ENCODE measurements at regions not wholly inside any gene's neighbourhood (a gene's known extent, or its start where the extent isn't known, plus 50 kb on each side); places are given as distances from the start of the nearest gene placed in this dataset.

DNA sequence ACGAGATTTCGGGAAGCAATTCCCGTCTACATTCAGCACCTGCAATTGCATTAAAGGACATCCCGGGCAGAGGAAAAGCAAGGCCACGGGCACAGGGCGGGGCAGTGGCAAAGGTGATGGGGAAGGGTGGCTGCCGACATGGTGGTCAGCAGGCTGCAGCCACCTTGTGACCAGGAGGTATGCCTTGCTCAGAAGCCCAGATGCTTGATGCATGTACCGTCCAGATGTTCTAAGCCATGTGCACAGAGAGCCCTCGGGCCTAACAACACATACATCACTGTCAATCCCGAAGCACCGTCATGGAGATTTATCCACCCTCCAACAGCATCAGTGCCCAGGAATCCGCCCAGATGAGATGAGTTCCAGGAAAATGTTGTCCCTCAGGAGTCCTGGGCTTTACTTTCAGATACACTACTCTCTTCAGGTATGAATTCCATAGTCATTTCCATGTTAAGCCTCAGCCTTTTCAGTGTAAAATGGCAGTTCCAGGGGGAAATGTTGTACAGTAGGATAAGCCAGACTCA is 77.8 kb upstream of the FRMD1 start:
- no CpG with 5 or more reads among the region's 12 CpGs for WGBS (ENCODE audit: extremely low coverage, insufficient coverage, low lambda C conversion rate)

DNA sequence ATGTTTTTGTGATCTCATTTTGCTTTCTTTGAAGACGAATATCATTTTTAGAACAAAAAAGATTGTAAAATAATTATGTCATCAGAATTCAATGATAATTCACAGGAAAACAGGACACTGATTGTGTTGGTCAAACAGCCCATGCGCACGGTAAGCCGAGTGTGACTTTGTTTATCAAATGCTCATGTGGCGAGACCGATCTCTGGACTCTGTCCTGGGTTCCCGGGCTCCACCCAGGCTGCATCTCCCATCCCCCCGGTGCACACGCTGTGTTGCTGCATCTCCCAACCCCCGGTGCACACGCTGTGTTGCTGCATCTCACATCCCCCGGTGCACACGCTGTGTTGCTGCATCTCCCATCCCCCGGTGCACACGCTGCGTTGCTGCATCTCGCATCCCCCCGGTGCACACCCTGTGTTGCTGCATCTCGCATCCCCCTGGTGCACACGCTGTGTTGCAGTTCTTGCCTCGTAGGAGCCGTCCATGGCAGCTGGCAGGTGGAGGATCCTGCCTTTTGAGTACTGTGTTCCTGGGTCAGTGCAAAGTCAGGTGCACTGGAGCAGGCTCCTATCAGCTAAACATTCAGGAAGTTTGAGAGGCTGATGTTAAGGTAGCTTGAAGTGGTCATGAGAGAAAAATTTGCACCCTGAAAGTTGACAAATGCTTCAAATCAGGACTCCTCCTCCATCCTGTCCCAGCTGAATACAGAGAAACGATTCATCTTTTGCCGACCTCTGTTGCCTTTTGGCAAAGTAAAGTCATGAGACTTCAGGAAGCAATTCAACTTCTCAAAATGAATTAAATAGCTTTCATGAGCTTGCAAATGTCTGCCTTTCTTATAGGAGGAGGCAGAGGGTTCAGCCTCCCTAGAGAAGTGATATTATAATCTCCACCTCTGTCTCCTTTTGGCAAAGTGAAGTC is 77.1 kb upstream of the FRMD1 start:
- Histone ChIP-seq H3K9ac (ENCODE audit: low read length) (no peak overlapping the region), H3K4me3 (ENCODE audit: low read length) (no peak overlapping the region), H3K4me2 (ENCODE audit: low read length) (no peak overlapping the region), H3K18ac (ENCODE audit: low read length) (no peak overlapping the region), H3K4ac (ENCODE audit: low read depth, low read length) (no peak overlapping the region), H3K56ac (ENCODE audit: low read length) (no peak overlapping the region), H4K5ac (ENCODE audit: low read length) (no peak overlapping the region), H2BK5ac (ENCODE audit: low read length) (no peak overlapping the region), H3K27me3 (ENCODE audit: insufficient read depth, low read length, poor library complexity) (no peaks in the 10 kb centered on the region), H4K8ac (ENCODE audit: low read depth, low read length) (no peak overlapping the region), H3K79me2 (ENCODE audit: control insufficient read depth, insufficient read depth, low read length) (no peaks in the 10 kb centered on the region), H3K4me1 (ENCODE audit: control insufficient read depth, low read depth, low read length) (peaks cover 2% of the 10 kb centered on the region), H2BK15ac (replicated peaks; ENCODE audit: low read depth) (no peak overlapping the region), H3K23ac (ENCODE audit: low read length) (no peak overlapping the region), H3K27ac (ENCODE audit: low read depth, low read length) (no peak overlapping the region), H3K79me1 (ENCODE audit: low read length) (no peaks in the 10 kb centered on the region), H2AK5ac (ENCODE audit: low read length) (no peak overlapping the region), H2BK120ac (ENCODE audit: low read depth, low read length) (no peak overlapping the region), H3K36me3 (ENCODE audit: control insufficient read depth, insufficient read depth, low read length) (no peaks in the 10 kb centered on the region)
- no peak for DNase-seq
- no CpG with 5 or more reads among the region's 24 CpGs for WGBS (ENCODE audit: extremely low coverage, insufficient coverage, low lambda C conversion rate)

More for the DNA sequence above, 77.8 kb upstream of the FRMD1 start:
- Histone ChIP-seq H2AK5ac (ENCODE audit: low read length) (no peak overlapping the region), H3K79me1 (ENCODE audit: low read length) (no peaks in the 10 kb centered on the region), H2BK120ac (ENCODE audit: low read depth, low read length) (no peak overlapping the region), H3K79me2 (ENCODE audit: control insufficient read depth, insufficient read depth, low read length) (no peaks in the 10 kb centered on the region), H3K36me3 (ENCODE audit: control insufficient read depth, insufficient read depth, low read length) (no peaks in the 10 kb centered on the region), H3K9ac (ENCODE audit: low read length) (no peak overlapping the region), H4K5ac (ENCODE audit: low read length) (no peak overlapping the region), H3K56ac (ENCODE audit: low read length) (no peak overlapping the region), H3K27me3 (ENCODE audit: insufficient read depth, low read length, poor library complexity) (no peaks in the 10 kb centered on the region), H3K4ac (ENCODE audit: low read depth, low read length) (no peak overlapping the region), H4K8ac (ENCODE audit: low read depth, low read length) (no peak overlapping the region), H3K27ac (ENCODE audit: low read depth, low read length) (no peak overlapping the region), H3K4me2 (ENCODE audit: low read length) (no peak overlapping the region), H3K23ac (ENCODE audit: low read length) (no peak overlapping the region), H3K18ac (ENCODE audit: low read length) (no peak overlapping the region), H3K4me3 (ENCODE audit: low read length) (no peak overlapping the region), H2BK5ac (ENCODE audit: low read length) (no peak overlapping the region), H3K4me1 (ENCODE audit: control insufficient read depth, low read depth, low read length) (peaks cover 2% of the 10 kb centered on the region), H2BK15ac (replicated peaks; ENCODE audit: low read depth) (no peak overlapping the region)
- DNase-seq = no peak

DNA sequence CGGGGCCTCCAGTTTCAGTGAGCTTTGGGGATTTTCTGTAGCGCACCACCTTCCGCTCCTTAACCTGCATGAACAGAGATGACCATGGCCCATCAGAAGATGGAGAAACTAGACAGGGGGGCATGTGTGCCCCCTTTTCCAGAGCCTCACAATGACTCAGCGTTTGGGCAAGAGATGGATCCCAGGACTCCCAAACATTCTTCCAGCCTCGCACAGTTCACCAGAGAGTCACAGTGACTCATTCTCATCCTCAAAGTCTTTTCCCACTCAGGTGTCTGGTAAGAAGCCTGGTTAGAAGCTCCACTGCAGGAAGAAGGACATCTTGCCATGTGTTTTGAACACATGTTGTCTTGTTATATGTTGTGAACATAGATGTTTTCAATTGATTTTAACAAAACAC is 76.2 kb upstream of the FRMD1 start:
- Histone ChIP-seq H3K27ac (ENCODE audit: low read depth, low read length) (no peak overlapping the region), H3K18ac (ENCODE audit: low read length) (no peak overlapping the region), H3K27me3 (ENCODE audit: insufficient read depth, low read length, poor library complexity) (no peaks in the 10 kb centered on the region), H3K23ac (ENCODE audit: low read length) (no peak overlapping the region), H4K5ac (ENCODE audit: low read length) (no peak overlapping the region), H3K79me1 (ENCODE audit: low read length) (no peaks in the 10 kb centered on the region), H2BK5ac (ENCODE audit: low read length) (no peak overlapping the region), H2AK5ac (ENCODE audit: low read length) (no peak overlapping the region), H2BK15ac (replicated peaks; ENCODE audit: low read depth) (no peak overlapping the region), H3K4me2 (ENCODE audit: low read length) (no peak overlapping the region), H4K8ac (ENCODE audit: low read depth, low read length) (no peak overlapping the region), H3K36me3 (ENCODE audit: control insufficient read depth, insufficient read depth, low read length) (no peaks in the 10 kb centered on the region), H3K4me3 (ENCODE audit: low read length) (no peak overlapping the region), H3K56ac (ENCODE audit: low read length) (no peak overlapping the region), H3K79me2 (ENCODE audit: control insufficient read depth, insufficient read depth, low read length) (no peaks in the 10 kb centered on the region), H3K9ac (ENCODE audit: low read length) (no peak overlapping the region), H3K4me1 (ENCODE audit: control insufficient read depth, low read depth, low read length) (peaks cover 2% of the 10 kb centered on the region), H3K4ac (ENCODE audit: low read depth, low read length) (no peak overlapping the region), H2BK120ac (ENCODE audit: low read depth, low read length) (no peak overlapping the region)
- DNase-seq = no peak
- no CpG with 5 or more reads among the region's 5 CpGs for WGBS (ENCODE audit: extremely low coverage, insufficient coverage, low lambda C conversion rate)

DNA sequence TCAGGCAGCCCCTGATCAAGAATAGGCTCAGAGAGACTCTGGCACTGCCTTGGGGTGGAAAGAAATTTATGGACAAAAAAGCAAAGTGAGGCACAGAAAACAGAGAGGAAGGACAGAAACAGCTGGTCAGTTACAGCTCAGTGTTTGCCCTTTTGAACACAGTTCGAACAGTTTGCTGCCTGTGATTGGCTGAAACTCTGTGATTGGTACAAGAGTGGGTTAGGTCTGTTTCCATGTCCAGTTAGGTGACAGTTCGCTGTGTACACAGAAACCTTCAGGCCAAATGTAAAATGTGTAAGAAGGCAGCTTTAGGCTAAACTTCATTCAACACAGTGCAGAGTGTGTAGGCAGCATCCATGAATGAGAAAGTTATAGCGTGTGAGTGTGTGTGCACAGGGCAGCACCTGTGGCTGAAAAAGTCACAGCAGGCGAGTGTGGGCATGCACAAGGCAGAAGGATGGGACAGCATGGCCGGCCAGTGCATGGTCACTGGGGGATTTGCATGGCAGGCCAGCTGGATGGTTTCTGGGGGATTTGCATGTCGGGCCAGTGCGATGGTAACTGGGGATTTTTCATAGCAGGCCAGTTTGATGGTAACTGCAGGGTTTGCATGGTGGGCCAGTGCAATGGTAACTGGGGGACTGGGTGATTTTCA is 75.4 kb upstream of the FRMD1 start:
- Histone ChIP-seq H3K18ac (ENCODE audit: low read length) (no peak overlapping the region), H3K79me1 (ENCODE audit: low read length) (no peaks in the 10 kb centered on the region), H3K4ac (ENCODE audit: low read depth, low read length) (no peak overlapping the region), H3K79me2 (ENCODE audit: control insufficient read depth, insufficient read depth, low read length) (no peaks in the 10 kb centered on the region), H4K8ac (ENCODE audit: low read depth, low read length) (no peak overlapping the region), H3K4me2 (ENCODE audit: low read length) (no peak overlapping the region), H2BK120ac (ENCODE audit: low read depth, low read length) (no peak overlapping the region), H3K27me3 (ENCODE audit: insufficient read depth, low read length, poor library complexity) (no peaks in the 10 kb centered on the region), H3K4me1 (ENCODE audit: control insufficient read depth, low read depth, low read length) (peaks cover 2% of the 10 kb centered on the region), H3K56ac (ENCODE audit: low read length) (no peak overlapping the region), H3K4me3 (ENCODE audit: low read length) (no peak overlapping the region), H2AK5ac (ENCODE audit: low read length) (no peak overlapping the region), H2BK5ac (ENCODE audit: low read length) (no peak overlapping the region), H3K27ac (ENCODE audit: low read depth, low read length) (no peak overlapping the region), H3K23ac (ENCODE audit: low read length) (no peak overlapping the region), H3K36me3 (ENCODE audit: control insufficient read depth, insufficient read depth, low read length) (no peaks in the 10 kb centered on the region), H3K9ac (ENCODE audit: low read length) (no peak overlapping the region), H2BK15ac (replicated peaks; ENCODE audit: low read depth) (no peak overlapping the region), H4K5ac (ENCODE audit: low read length) (no peak overlapping the region)
- WGBS (ENCODE audit: extremely low coverage, insufficient coverage, low lambda C conversion rate) = no CpG with 5 or more reads among the region's 7 CpGs
- no peak for DNase-seq

DNA sequence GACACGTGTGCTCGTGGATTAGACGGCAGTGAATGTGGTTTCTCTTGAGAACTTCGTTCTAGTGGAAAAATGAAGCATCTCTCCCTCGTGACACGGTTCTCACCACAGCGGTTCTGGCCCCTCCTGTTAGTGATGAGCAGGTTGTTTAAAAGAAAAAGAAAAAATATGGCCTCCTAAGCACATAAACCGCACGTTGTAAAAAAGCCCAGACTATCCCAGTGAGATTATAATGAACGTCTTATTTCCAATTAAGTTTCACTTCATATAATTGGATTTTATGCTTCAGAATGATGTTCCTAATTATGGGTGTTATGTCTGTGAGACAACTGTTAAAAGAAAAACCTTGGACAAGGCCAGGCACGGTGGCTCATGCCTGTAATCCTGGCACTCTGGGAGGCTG is 74.5 kb upstream of the FRMD1 start:
- Histone ChIP-seq H3K4me1 (ENCODE audit: control insufficient read depth, low read depth, low read length) (peaks cover 2% of the 10 kb centered on the region), H2AK5ac (ENCODE audit: low read length) (no peak overlapping the region), H3K36me3 (ENCODE audit: control insufficient read depth, insufficient read depth, low read length) (no peaks in the 10 kb centered on the region), H3K56ac (ENCODE audit: low read length) (no peak overlapping the region), H3K79me1 (ENCODE audit: low read length) (no peaks in the 10 kb centered on the region), H3K9ac (ENCODE audit: low read length) (no peak overlapping the region), H3K4ac (ENCODE audit: low read depth, low read length) (no peak overlapping the region), H3K27ac (ENCODE audit: low read depth, low read length) (no peak overlapping the region), H2BK5ac (ENCODE audit: low read length) (no peak overlapping the region), H4K8ac (ENCODE audit: low read depth, low read length) (no peak overlapping the region), H2BK120ac (ENCODE audit: low read depth, low read length) (no peak overlapping the region), H3K18ac (ENCODE audit: low read length) (no peak overlapping the region), H3K4me2 (ENCODE audit: low read length) (no peak overlapping the region), H4K5ac (ENCODE audit: low read length) (no peak overlapping the region), H2BK15ac (replicated peaks; ENCODE audit: low read depth) (no peak overlapping the region), H3K4me3 (ENCODE audit: low read length) (no peak overlapping the region), H3K27me3 (ENCODE audit: insufficient read depth, low read length, poor library complexity) (no peaks in the 10 kb centered on the region), H3K23ac (ENCODE audit: low read length) (no peak overlapping the region), H3K79me2 (ENCODE audit: control insufficient read depth, insufficient read depth, low read length) (no peaks in the 10 kb centered on the region)
- no peak for DNase-seq
- WGBS (ENCODE audit: extremely low coverage, insufficient coverage, low lambda C conversion rate) = no CpG with 5 or more reads among the region's 11 CpGs

Measured in mesendoderm (in vitro differentiated cells).